Activated naive CD8-positive, alpha-beta T cell treated with anti-CD3 and anti-CD28 coated beads, Interleukin-2, amount 10 ng/mL, durations not matched to agents 7 days and 5 days (primary cell): ENCODE measurements at regions not wholly inside any gene's neighbourhood (a gene's known extent, or its start where the extent isn't known, plus 50 kb on each side); places are given as distances from the start of the nearest gene placed in this dataset.
"Not testable (repeated sequence)": the region's sequence is repeated elsewhere in the genome, so short reads cannot be mapped to it uniquely, and the experiment has no call there.

Experiments
- ATAC-seq: fragments of 150-1000 bp; cut with Tn5 transposase; one replicate; pipeline ENCODE4 v1.10.0; 2021; ENCODE audit warnings: low read depth, moderate library complexity
- POLR2A ChIA-PET: fragments of 350-600 bp; sonication (Branson Sonifier 250); formaldehyde crosslinking; loops from one replicate; lab custom pipeline; 2021; ENCODE audit warnings: antibody characterized with exemption; lab: Charles Lee
- DNase-seq: peaks from one replicate; pipeline ENCODE4 v3.0.0; 2021
- H3K27ac Mint-ChIP-seq: one replicate; pipeline ENCODE4 v1.8.0; 2022; ENCODE audit warnings: mild to moderate bottlenecking, mixed read lengths
- H3K27me3 Mint-ChIP-seq: one replicate; pipeline ENCODE4 v1.8.0; 2022; ENCODE audit warnings: mild to moderate bottlenecking, moderate library complexity, mixed read lengths
- H3K36me3 Mint-ChIP-seq: one replicate; pipeline ENCODE4 v1.8.0; 2021; ENCODE audit warnings: mild to moderate bottlenecking, mixed read lengths
- H3K4me1 Mint-ChIP-seq: one replicate; pipeline ENCODE4 v1.8.0; 2021; ENCODE audit warnings: mixed read lengths
- H3K4me3 Mint-ChIP-seq: one replicate; pipeline ENCODE4 v1.8.0; 2022; ENCODE audit warnings: mild to moderate bottlenecking, moderate library complexity, mixed read lengths
- H3K9me3 Mint-ChIP-seq: one replicate; pipeline ENCODE4 v1.8.0; 2021; ENCODE audit warnings: mixed read lengths

- Mint-ChIP-seq H3K9me3 (no peaks in the 10 kb centered on the region), H3K27ac (no peak overlapping the region), H3K4me3 (no peak overlapping the region), H3K27me3 (peaks cover 2% of the 10 kb centered on the region), H3K36me3 (no peaks in the 10 kb centered on the region), H3K4me1 (no peaks in the 10 kb centered on the region)
- POLR2A ChIA-PET = no interaction called here
- DNase-seq = no peak
- ATAC-seq = no peak
Measured at GRCh38 chr7:159212226-159212625, 67.6 kb upstream of the VIPR2 start.

GRCh38 chr7:159211540-159212182, 67.0 kb upstream of the VIPR2 start:
- DNase-seq (no peak), ATAC-seq (no peak)
- POLR2A ChIA-PET = no interaction called here
- peaks cover 2% of the 10 kb centered on the region for H3K27me3 Mint-ChIP-seq
- H3K4me1 Mint-ChIP-seq = no peaks in the 10 kb centered on the region
- no peaks in the 10 kb centered on the region for H3K9me3 Mint-ChIP-seq
- H3K27ac Mint-ChIP-seq = no peak overlapping the region
- H3K4me3 Mint-ChIP-seq = no peak overlapping the region
- no peaks in the 10 kb centered on the region for H3K36me3 Mint-ChIP-seq

GRCh38 chr7:159210581-159211235, 66.0 kb upstream of the VIPR2 start:
- no peaks in the 10 kb centered on the region for H3K4me1 Mint-ChIP-seq
- peaks cover 2% of the 10 kb centered on the region for H3K27me3 Mint-ChIP-seq
- no peaks in the 10 kb centered on the region for H3K9me3 Mint-ChIP-seq
- H3K4me3 Mint-ChIP-seq = no peak overlapping the region
- no peak overlapping the region for H3K27ac Mint-ChIP-seq
- ATAC-seq (no peak), DNase-seq (no peak)
- no peaks in the 10 kb centered on the region for H3K36me3 Mint-ChIP-seq
- POLR2A ChIA-PET = no interaction called here

GRCh38 chr7:159209429-159209828, 64.8 kb upstream of the VIPR2 start:
- POLR2A ChIA-PET = no interaction called here

GRCh38 chr7:159207951-159208350, 63.3 kb upstream of the VIPR2 start:
- POLR2A ChIA-PET = no interaction called here
- Mint-ChIP-seq H3K36me3 (no peaks in the 10 kb centered on the region), H3K4me3 (no peak overlapping the region), H3K4me1 (no peaks in the 10 kb centered on the region), H3K27me3 (peaks cover 2% of the 10 kb centered on the region), H3K27ac (no peak overlapping the region), H3K9me3 (no peaks in the 10 kb centered on the region)
- no peak for ATAC-seq
- DNase-seq = no peak

More at GRCh38 chr7:159209429-159209828, 64.8 kb upstream of the VIPR2 start:
- H3K36me3 Mint-ChIP-seq = no peaks in the 10 kb centered on the region
- no peaks in the 10 kb centered on the region for H3K4me1 Mint-ChIP-seq
- no peak overlapping the region for H3K4me3 Mint-ChIP-seq
- H3K27ac Mint-ChIP-seq = no peak overlapping the region
- no peaks in the 10 kb centered on the region for H3K9me3 Mint-ChIP-seq
- peaks cover 2% of the 10 kb centered on the region for H3K27me3 Mint-ChIP-seq
- ATAC-seq (no peak), DNase-seq (no peak)

GRCh38 chr7:159207393-159207792, 62.7 kb upstream of the VIPR2 start:
- H3K27ac Mint-ChIP-seq = no peak overlapping the region
- no peaks in the 10 kb centered on the region for H3K36me3 Mint-ChIP-seq
- no peak for ATAC-seq
- H3K4me3 Mint-ChIP-seq = no peak overlapping the region
- peaks cover 2% of the 10 kb centered on the region for H3K27me3 Mint-ChIP-seq
- no peaks in the 10 kb centered on the region for H3K9me3 Mint-ChIP-seq
- POLR2A ChIA-PET = no interaction called here
- H3K4me1 Mint-ChIP-seq = no peaks in the 10 kb centered on the region
- DNase-seq = no peak

GRCh38 chr7:159205833-159206232, 61.2 kb upstream of the VIPR2 start:
- Mint-ChIP-seq H3K27me3 (no peaks in the 10 kb centered on the region), H3K4me3 (no peak overlapping the region), H3K9me3 (no peaks in the 10 kb centered on the region), H3K4me1 (no peaks in the 10 kb centered on the region), H3K36me3 (no peaks in the 10 kb centered on the region), H3K27ac (no peak overlapping the region)
- DNase-seq = no peak
- POLR2A ChIA-PET = no interaction called here
- no peak for ATAC-seq

- DNase-seq (no peak), ATAC-seq (no peak)
- Mint-ChIP-seq H3K4me3 (no peak overlapping the region), H3K4me1 (no peaks in the 10 kb centered on the region), H3K36me3 (no peaks in the 10 kb centered on the region), H3K27me3 (no peaks in the 10 kb centered on the region), H3K27ac (no peak overlapping the region), H3K9me3 (no peaks in the 10 kb centered on the region)
- POLR2A ChIA-PET = no interaction called here
Measured at GRCh38 chr7:159204664-159205063, 60.0 kb upstream of the VIPR2 start.

- DNase-seq, H3K27me3 Mint-ChIP-seq, ATAC-seq, H3K27ac Mint-ChIP-seq, H3K4me1 Mint-ChIP-seq, H3K36me3 Mint-ChIP-seq, POLR2A ChIA-PET, H3K4me3 Mint-ChIP-seq, H3K9me3 Mint-ChIP-seq: not testable (repeated sequence)
Measured at GRCh38 chr7:159203253-159203652, 58.6 kb upstream of the VIPR2 start.

GRCh38 chr7:159201722-159202330, 57.2 kb upstream of the VIPR2 start:
- no peaks in the 10 kb centered on the region for H3K27me3 Mint-ChIP-seq
- DNase-seq (no peak), ATAC-seq (no peak)
- no peak overlapping the region for H3K27ac Mint-ChIP-seq
- peaks cover 12% of the 10 kb centered on the region for H3K4me1 Mint-ChIP-seq
- H3K4me3 Mint-ChIP-seq = no peak overlapping the region
- no peaks in the 10 kb centered on the region for H3K9me3 Mint-ChIP-seq
- POLR2A ChIA-PET = no interaction called here
- H3K36me3 Mint-ChIP-seq = no peaks in the 10 kb centered on the region

GRCh38 chr7:159200421-159200820, 55.8 kb upstream of the VIPR2 start:
- ATAC-seq (no peak), DNase-seq (no peak)
- H3K4me3 Mint-ChIP-seq = no peak overlapping the region
- no peaks in the 10 kb centered on the region for H3K27me3 Mint-ChIP-seq
- H3K9me3 Mint-ChIP-seq = no peaks in the 10 kb centered on the region
- H3K27ac Mint-ChIP-seq = no peak overlapping the region
- H3K36me3 Mint-ChIP-seq = no peaks in the 10 kb centered on the region
- POLR2A ChIA-PET = no interaction called here
- H3K4me1 Mint-ChIP-seq = peaks cover 17% of the 10 kb centered on the region

GRCh38 chr7:159198016-159198724, 53.5 kb upstream of the VIPR2 start:
- no peaks in the 10 kb centered on the region for H3K27me3 Mint-ChIP-seq
- H3K9me3 Mint-ChIP-seq = no peaks in the 10 kb centered on the region
- H3K4me1 Mint-ChIP-seq = peaks cover 17% of the 10 kb centered on the region
- H3K27ac Mint-ChIP-seq = peak overlapping the region; percentile 4
- H3K36me3 Mint-ChIP-seq = no peaks in the 10 kb centered on the region
- ATAC-seq (no peak), DNase-seq (no peak)
- peak overlapping the region; percentile 37 for H3K4me3 Mint-ChIP-seq
- POLR2A ChIA-PET = no interaction called here

- peak overlapping the region; percentile 58 for H3K4me3 Mint-ChIP-seq
- no peaks in the 10 kb centered on the region for H3K36me3 Mint-ChIP-seq
- H3K9me3 Mint-ChIP-seq = no peaks in the 10 kb centered on the region
- H3K4me1 Mint-ChIP-seq = peaks cover 17% of the 10 kb centered on the region
- ATAC-seq (peak; percentile 78), DNase-seq (peak; percentile 39)
- no peaks in the 10 kb centered on the region for H3K27me3 Mint-ChIP-seq
- H3K27ac Mint-ChIP-seq = peak overlapping the region; percentile 72
- POLR2A ChIA-PET = no interaction called here
Measured at GRCh38 chr7:159197066-159197975, 52.7 kb upstream of the VIPR2 start.
